B cell (primary cell): ENCODE measurements at regions not wholly inside any gene's neighbourhood (a gene's known extent, or its start where the extent isn't known, plus 50 kb on each side); places are given as distances from the start of the nearest gene placed in this dataset.

Source experiments
- ATAC-seq: fragments of 200-7000 bp; cut with Tn5 transposase; one replicate; pipeline ENCODE4 v1.10.0; 2021; ENCODE audit warnings: low read depth, mild to moderate bottlenecking, moderate number of reproducible peaks, moderate library complexity
- CTCF ChIA-PET: fragments of 350-600 bp; sonication (Branson Sonifier 250); formaldehyde crosslinking; loops from one replicate; lab custom pipeline; 2021; ENCODE audit warnings: antibody characterized with exemption, inconsistent platforms; lab: Charles Lee
- POLR2A ChIA-PET: fragments of 350-600 bp; sonication (Branson Sonifier 250); formaldehyde crosslinking; loops from one replicate; lab custom pipeline; 2021; ENCODE audit warnings: antibody characterized with exemption; lab: Charles Lee
- DNase-seq: peaks from one replicate; pipeline ENCODE4 v3.0.0; 2013
- H2AFZ ChIP-seq: 2 replicates; pipeline ENCODE4 v1.6.1; 2012; ENCODE audit warnings: mild to moderate bottlenecking, low read depth, low read length; ENCODE audit not compliant: insufficient read depth, poor library complexity, severe bottlenecking
- H3K27ac ChIP-seq, 2 donors: 1 replicate in 1 of 2; 2 replicates in 1 of 2; pipeline ENCODE4 v1.5.1; 2012 to 2013; ENCODE audit warnings: low read length in 2 of 2, mild to moderate bottlenecking in 2 of 2, moderate library complexity in 1 of 2
- H3K27me3 ChIP-seq, 4 experiments: fragments of 200-600 bp in 1 of 4; sonication (generic) in 1 of 4; replicated peaks in 1 of 4; 1 replicate in 2 of 4; 2 replicates in 2 of 4; pipeline versions ENCODE4 v1.6.1 to v1.7.0; 2013 to 2016; ENCODE audit warnings: low read length in 3 of 4, mild to moderate bottlenecking in 2 of 4, mixed read lengths in 1 of 4, moderate library complexity in 1 of 4; ENCODE audit not compliant: insufficient read depth in 4 of 4, control insufficient read depth in 3 of 4; ENCODE audit errors: control extremely low read depth in 1 of 4
- H3K36me3 ChIP-seq, 2 experiments: replicated peaks in 1 of 2; 1 replicate in 1 of 2; 2 replicates in 1 of 2; pipeline versions ENCODE4 v1.6.1 to v1.7.1; 2013; ENCODE audit warnings: low read length in 1 of 2; ENCODE audit not compliant: insufficient read depth in 2 of 2, control insufficient read depth in 1 of 2; ENCODE audit errors: control extremely low read depth in 1 of 2, extremely low read depth in 1 of 2
- H3K4me1 ChIP-seq, 2 donors: fragments of 200-600 bp in 1 of 2; sonication (generic) in 1 of 2; 1 replicate in 1 of 2; 2 replicates in 1 of 2; pipeline versions ENCODE4 v1.5.1 to v1.6.1; 2013 to 2017; ENCODE audit warnings: low read length in 2 of 2; ENCODE audit not compliant: control insufficient read depth in 2 of 2, insufficient read depth in 2 of 2
- H3K4me2 ChIP-seq: replicated peaks from 2 replicates; pipeline ENCODE3; 2012; ENCODE audit warnings: mild to moderate bottlenecking, low read depth, low read length; ENCODE audit not compliant: poor library complexity, severe bottlenecking
- H3K4me3 ChIP-seq, 5 experiments: fragments of 200-600 bp in 1 of 5; sonication (generic) in 1 of 5; 1 replicate in 3 of 5; 2 replicates in 2 of 5; pipeline versions ENCODE4 v1.5.1 to v1.7.0; 2011 to 2016; ENCODE audit warnings: low read length in 4 of 5, mild to moderate bottlenecking in 4 of 5, low read depth in 2 of 5, control low read depth in 1 of 5, moderate library complexity in 1 of 5; ENCODE audit not compliant: insufficient read depth in 1 of 5; ENCODE audit errors: control extremely low read depth in 1 of 5, extremely low read depth in 1 of 5
- H3K79me2 ChIP-seq: fragments of 200-600 bp; sonication (generic); one replicate; pipeline ENCODE4 v1.6.0; 2016; ENCODE audit warnings: low read length; ENCODE audit not compliant: control insufficient read depth, insufficient read depth
- H3K9ac ChIP-seq: fragments of 200-600 bp; sonication (generic); 2 replicates; pipeline ENCODE4 v1.6.1; 2017; ENCODE audit warnings: mild to moderate bottlenecking, low read length, moderate library complexity
- H3K9me3 ChIP-seq, 3 donors: one replicate each; pipeline versions ENCODE4 v1.6.1 to v1.7.1; 2013; ENCODE audit warnings: low read length in 2 of 3; ENCODE audit not compliant: control insufficient read depth in 2 of 3, insufficient read depth in 1 of 3; ENCODE audit errors: control extremely low read depth in 1 of 3
- H4K20me1 ChIP-seq: 2 replicates; pipeline ENCODE4 v1.6.0; 2012; ENCODE audit warnings: mild to moderate bottlenecking, low read length; ENCODE audit not compliant: insufficient read depth, control insufficient read depth, poor library complexity, severe bottlenecking
- H3K27ac Mint-ChIP-seq: one replicate; pipeline ENCODE4 v1.8.0; 2021; ENCODE audit warnings: mixed read lengths
- H3K27me3 Mint-ChIP-seq: one replicate; pipeline ENCODE4 v1.8.0; 2021; ENCODE audit warnings: mixed read lengths
- H3K4me1 Mint-ChIP-seq: one replicate; pipeline ENCODE4 v1.8.0; 2021; ENCODE audit warnings: mixed read lengths
- H3K4me3 Mint-ChIP-seq: one replicate; pipeline ENCODE4 v1.8.0; 2021; ENCODE audit warnings: mixed read lengths
- H3K9me3 Mint-ChIP-seq: one replicate; pipeline ENCODE4 v1.8.0; 2022; ENCODE audit warnings: mixed read lengths; ENCODE audit not compliant: insufficient read depth
- CTCF ChIP-seq: fragments of 200-600 bp; IDR thresholded peaks from one replicate; pipeline ENCODE4 v1.8.0; 2022; ENCODE audit warnings: antibody characterized with exemption, mild to moderate bottlenecking
- EZH2 ChIP-seq: IDR thresholded peaks from 2 replicates; pipeline ENCODE4 v1.6.1; 2012; ENCODE audit warnings: borderline replicate concordance, low read depth, mild to moderate bottlenecking, moderate library complexity, low read length; ENCODE audit not compliant: insufficient read depth, poor library complexity, severe bottlenecking
- WGBS: methylation state at CpG from one replicate; pipeline ENCODE4 v1.1.5; 2013; ENCODE audit warnings: missing lambda C conversion rate; ENCODE audit not compliant: insufficient coverage; 5-methylcytosine and 5-hydroxymethylcytosine counted together
- intact Hi-C: fragments of 100-400 bp; cut with micrococcal nuclease; formaldehyde crosslinking; loops from one replicate; pipeline ENCODE4 v1.10.0; 2022

GRCh38 chrX:45689971-45690370 lies 489.3 kb upstream of the DIPK2B start:
- POLR2A ChIA-PET = no interaction called here
- CTCF ChIA-PET = interaction anchor here (0.6 kb wide), 1 partner anchor 178 kb away, joined by 6 read pairs; no protein-coding TSS in a partner anchor

GRCh38 chrX:45683914-45684313 lies 483.2 kb upstream of the DIPK2B start:
- WGBS = no CpG with 5 or more reads among the region's 1 CpG
- Histone ChIP-seq H3K79me2 (no peaks in the 10 kb centered on the region), H3K4me2 (no peak overlapping the region), H3K27ac (no peak overlapping the region), H3K36me3 (no peaks in the 10 kb centered on the region), H3K4me1 (no peaks in the 10 kb centered on the region), H3K9me3 (no peaks in the 10 kb centered on the region), H3K4me3 (no peak overlapping the region), H4K20me1 (no peaks in the 10 kb centered on the region), H3K9ac (no peak overlapping the region), H3K27me3 (no peaks in the 10 kb centered on the region), H2AFZ (no peak overlapping the region)
- H3K27ac Mint-ChIP-seq = no peak overlapping the region
- TF ChIP-seq CTCF (no peak), EZH2 (no peak)
- intact Hi-C loops = no loop called here
- ATAC-seq (no peak), DNase-seq (no peak)
- H3K4me1 Mint-ChIP-seq = no peaks in the 10 kb centered on the region
- no peaks in the 10 kb centered on the region for H3K9me3 Mint-ChIP-seq
- no peak overlapping the region for H3K4me3 Mint-ChIP-seq
- CTCF ChIA-PET = no interaction called here
- no peaks in the 10 kb centered on the region for H3K27me3 Mint-ChIP-seq
- POLR2A ChIA-PET = no interaction called here

More at GRCh38 chrX:45689971-45690370, 489.3 kb upstream of the DIPK2B start:
- DNase-seq = no peak
- no peaks in the 10 kb centered on the region for H3K27me3 Mint-ChIP-seq
- H3K36me3 ChIP-seq = no peaks in the 10 kb centered on the region
- H3K4me1 ChIP-seq = no peaks in the 10 kb centered on the region
- H3K27ac ChIP-seq = no peak overlapping the region
- no peaks in the 10 kb centered on the region for H3K9me3 ChIP-seq
- H2AFZ ChIP-seq = no peak overlapping the region
- intact Hi-C loops = no loop called here
- no peak overlapping the region for H3K4me3 ChIP-seq
- no peaks in the 10 kb centered on the region for H3K4me1 Mint-ChIP-seq
- no peak overlapping the region for H3K4me3 Mint-ChIP-seq
- no peak for ATAC-seq
- H4K20me1 ChIP-seq = no peaks in the 10 kb centered on the region
- no peaks in the 10 kb centered on the region for H3K79me2 ChIP-seq
- H3K27ac Mint-ChIP-seq = no peak overlapping the region
- no peak overlapping the region for H3K4me2 ChIP-seq
- no peaks in the 10 kb centered on the region for H3K27me3 ChIP-seq
- TF ChIP-seq EZH2 = no peak
- TF ChIP-seq CTCF = no peak
- H3K9me3 Mint-ChIP-seq = no peaks in the 10 kb centered on the region
- 100% methylated on average over 1 of the region's 1 CpG for WGBS
- H3K9ac ChIP-seq = no peak overlapping the region
